Panc1 (cell line): ENCODE measurements at regions not wholly inside any gene's neighbourhood (a gene's known extent, or its start where the extent isn't known, plus 50 kb on each side); places are given as distances from the start of the nearest gene placed in this dataset.

Source experiments
- ATAC-seq: fragments of 200-7000 bp; cut with Tn5 transposase; 2 replicates; pipeline ENCODE4 v1.9.1; 2020; ENCODE audit warnings: mild to moderate bottlenecking, moderate library complexity
- BruUV-seq: library from RNA; stranded (reverse); fragments of 400-500 nt; replicated peaks from 2 replicates; lab custom pipeline; 2021; lab: Mats Ljungman, UMichigan
- CTCF ChIA-PET: fragments of 300-600 bp; sonication (Branson Sonifier 250); formaldehyde crosslinking; loops from one replicate; lab custom pipeline; 2022; ENCODE audit warnings: antibody characterized with exemption; lab: Charles Lee
- POLR2A ChIA-PET: fragments of 300-600 bp; sonication (Branson Sonifier 250); formaldehyde crosslinking; loops from one replicate; lab custom pipeline; 2022; ENCODE audit warnings: antibody characterized with exemption; lab: Charles Lee
- DNase-seq: peaks from one replicate; pipeline ENCODE4 v3.0.0-alpha.2; 2010; ENCODE audit warnings: low read depth, low spot score
- H3K27ac ChIP-seq: 2 replicates; pipeline ENCODE4 v1.5.1; 2011; ENCODE audit warnings: mild to moderate bottlenecking, low read length, inconsistent platforms
- H3K27me3 ChIP-seq: fragments of 200-500 bp; sonication (Bioruptor generic); 2 replicates; pipeline ENCODE4 v1.6.0; 2014; ENCODE audit warnings: low read length, inconsistent platforms; ENCODE audit not compliant: control insufficient read depth, insufficient read depth
- H3K36me3 ChIP-seq: fragments of 200-500 bp; sonication (Bioruptor generic); 2 replicates; pipeline ENCODE4 v1.5.1; 2014; ENCODE audit warnings: inconsistent platforms, mild to moderate bottlenecking, low read length, moderate library complexity; ENCODE audit not compliant: control insufficient read depth, insufficient read depth
- H3K4me1 ChIP-seq: 2 replicates; pipeline ENCODE4 v1.5.1; 2011; ENCODE audit warnings: inconsistent platforms, mild to moderate bottlenecking, low read length, moderate library complexity; ENCODE audit not compliant: control insufficient read depth, insufficient read depth
- H3K4me3 ChIP-seq, 2 experiments: 2 replicates each; pipeline ENCODE4 v1.5.1; 2011 to 2012; ENCODE audit warnings: low read depth in 2 of 2, low read length in 2 of 2, mild to moderate bottlenecking in 2 of 2, inconsistent platforms in 1 of 2, moderate library complexity in 1 of 2
- H3K9me3 ChIP-seq: fragments of 200-500 bp; sonication (Bioruptor generic); 2 replicates; pipeline ENCODE4 v1.5.1; 2014; ENCODE audit warnings: low read depth, mild to moderate bottlenecking, inconsistent platforms, low read length, moderate library complexity; ENCODE audit not compliant: control insufficient read depth, insufficient read depth
- POLR2AphosphoS5 ChIP-seq: IDR thresholded peaks from 2 replicates; pipeline ENCODE4 v1.6.1; 2012; ENCODE audit warnings: mild to moderate bottlenecking, low read depth, low read length, moderate library complexity
- REST ChIP-seq, 2 experiments: IDR thresholded peaks; 2 replicates each; pipeline ENCODE4 v1.6.1; 2011 to 2012; ENCODE audit warnings: low read depth in 2 of 2, control low read depth in 1 of 2, low read length in 1 of 2, mild to moderate bottlenecking in 1 of 2, moderate library complexity in 1 of 2; ENCODE audit not compliant: insufficient read depth in 1 of 2
- SIN3A ChIP-seq: IDR thresholded peaks from 2 replicates; pipeline ENCODE4 v1.6.1; 2012; ENCODE audit warnings: low read depth, mild to moderate bottlenecking, low read length, moderate library complexity, borderline replicate concordance; ENCODE audit not compliant: insufficient read depth
- TCF7L2 ChIP-seq: IDR thresholded peaks from 2 replicates; pipeline ENCODE4 v1.6.1; 2011; ENCODE audit warnings: mild to moderate bottlenecking, low read depth, low read length, inconsistent platforms
- in situ Hi-C: cut with HindIII; loops from 2 replicates; pipeline ENCODE4 v1.10.0; 2016; ENCODE audit warnings: low sequenced_read_pairs, low pct_unique_long_range_greater_than_20kb
- intact Hi-C: fragments of 100-400 bp; cut with micrococcal nuclease; formaldehyde crosslinking; loops from one replicate; pipeline ENCODE4 v1.10.0; 2022; ENCODE audit not compliant: unreplicated experiment
- TF ChIP-seq, protein P1 (sequence below): fragments of 450-650 bp; IDR thresholded peaks from 2 replicates; pipeline ENCODE4 v1.5.1; 2017; ENCODE audit warnings: mild to moderate bottlenecking

GRCh38 chr3:22885039-22885438 lies 318.1 kb upstream of the UBE2E2 start:
- intact Hi-C loops = loop anchor here (10.0 kb wide), 1 partner anchor 320 kb away; no protein-coding TSS in a partner anchor
- Histone ChIP-seq H3K4me3 (no peak overlapping the region), H3K9me3 (no peaks in the 10 kb centered on the region), H3K27me3 (no peaks in the 10 kb centered on the region), H3K27ac (no peak overlapping the region), H3K36me3 (no peaks in the 10 kb centered on the region), H3K4me1 (no peaks in the 10 kb centered on the region)
- TF ChIP-seq POLR2AphosphoS5 = no peak
- no peak for TF ChIP-seq TCF7L2
- TF ChIP-seq, protein P1, sequence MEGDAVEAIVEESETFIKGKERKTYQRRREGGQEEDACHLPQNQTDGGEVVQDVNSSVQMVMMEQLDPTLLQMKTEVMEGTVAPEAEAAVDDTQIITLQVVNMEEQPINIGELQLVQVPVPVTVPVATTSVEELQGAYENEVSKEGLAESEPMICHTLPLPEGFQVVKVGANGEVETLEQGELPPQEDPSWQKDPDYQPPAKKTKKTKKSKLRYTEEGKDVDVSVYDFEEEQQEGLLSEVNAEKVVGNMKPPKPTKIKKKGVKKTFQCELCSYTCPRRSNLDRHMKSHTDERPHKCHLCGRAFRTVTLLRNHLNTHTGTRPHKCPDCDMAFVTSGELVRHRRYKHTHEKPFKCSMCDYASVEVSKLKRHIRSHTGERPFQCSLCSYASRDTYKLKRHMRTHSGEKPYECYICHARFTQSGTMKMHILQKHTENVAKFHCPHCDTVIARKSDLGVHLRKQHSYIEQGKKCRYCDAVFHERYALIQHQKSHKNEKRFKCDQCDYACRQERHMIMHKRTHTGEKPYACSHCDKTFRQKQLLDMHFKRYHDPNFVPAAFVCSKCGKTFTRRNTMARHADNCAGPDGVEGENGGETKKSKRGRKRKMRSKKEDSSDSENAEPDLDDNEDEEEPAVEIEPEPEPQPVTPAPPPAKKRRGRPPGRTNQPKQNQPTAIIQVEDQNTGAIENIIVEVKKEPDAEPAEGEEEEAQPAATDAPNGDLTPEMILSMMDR = no peak
- no peak for TF ChIP-seq REST (IDR thresholded peaks at IDR 0.05; ENCODE audit: insufficient read depth in 1 of 2, low read depth in 2 of 2, low read length in 1 of 2)
- no peak for TF ChIP-seq SIN3A
- in situ Hi-C loops = no loop called here
- ChIA-PET CTCF (no interaction called here), POLR2A (no interaction called here)
- BruUV-seq = no TSS peak
- no peak for ATAC-seq
- DNase-seq = no peak

- intact Hi-C loops = loop anchor here (10.0 kb wide), 1 partner anchor 321 kb away; no protein-coding TSS in a partner anchor
- H3K4me3 ChIP-seq = no peak overlapping the region
- H3K4me1 ChIP-seq = no peaks in the 10 kb centered on the region
- in situ Hi-C loops = no loop called here
- no peak for DNase-seq
- no TSS peak for BruUV-seq
- ChIA-PET POLR2A (no interaction called here), CTCF (no interaction called here)
- H3K27ac ChIP-seq = no peak overlapping the region
- no peaks in the 10 kb centered on the region for H3K36me3 ChIP-seq
- H3K9me3 ChIP-seq = no peaks in the 10 kb centered on the region
- TF ChIP-seq, protein P1 = no peak
- TF ChIP-seq REST (IDR thresholded peaks at IDR 0.05; ENCODE audit: insufficient read depth in 1 of 2, low read depth in 2 of 2, low read length in 1 of 2) (no peak), POLR2AphosphoS5 (no peak), TCF7L2 (no peak), SIN3A (no peak)
- no peaks in the 10 kb centered on the region for H3K27me3 ChIP-seq
- no peak for ATAC-seq
These were observed 317.4 kb upstream of the UBE2E2 start for GRCh38 chr3:22885574-22886341.
